ENCODE measurements at regions not wholly inside any gene's neighbourhood (a gene's known extent, or its start where the extent isn't known, plus 50 kb on each side); places are given as distances from the start of the nearest gene placed in this dataset.

DNA sequence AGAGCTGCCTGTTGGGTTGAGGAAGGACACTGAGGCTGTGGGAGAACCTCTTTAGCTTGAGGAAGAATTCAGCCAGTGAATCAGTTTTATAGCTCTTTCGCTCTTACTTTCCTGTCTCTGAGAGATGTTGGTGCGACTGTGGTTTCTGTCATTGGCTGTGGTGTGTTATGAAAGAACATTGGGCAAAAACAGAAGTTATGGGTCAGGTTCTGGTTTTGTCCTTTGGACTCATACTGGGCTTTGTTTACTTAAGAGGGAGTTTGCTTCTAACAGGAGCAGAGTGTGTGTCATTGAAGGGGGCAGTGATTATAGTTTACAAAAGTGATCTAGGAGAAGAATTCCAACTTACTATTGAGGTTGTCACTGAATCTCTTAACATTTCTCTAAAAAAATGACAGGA, 97.0 kb downstream of the TLR5 start:
- no peak for TF ChIP-seq GATA3 (IDR thresholded peaks at IDR 0.05; ENCODE audit: low read depth, low read length)
- TF ChIP-seq GATA2 (IDR thresholded peaks at IDR 0.05; ENCODE audit: low read depth, low read length): no peak

DNA sequence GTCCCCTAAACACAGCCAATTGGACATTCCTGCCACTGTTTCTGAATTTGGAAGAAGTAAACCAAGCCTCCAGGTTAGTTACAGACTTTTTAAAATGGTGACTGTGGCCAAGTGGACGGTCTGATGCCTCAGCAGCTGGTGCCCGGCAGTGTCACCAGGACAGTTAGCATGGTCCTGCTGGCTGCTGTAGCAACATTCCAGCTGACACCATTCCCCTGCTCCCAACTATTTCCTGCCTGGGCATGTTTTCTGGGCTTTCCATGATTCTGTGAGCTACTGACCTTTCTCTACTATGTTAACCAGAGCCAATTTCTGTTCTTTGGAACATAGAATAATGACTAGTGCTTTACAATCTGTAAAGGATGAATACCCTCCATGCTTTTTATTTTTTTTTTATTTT, 95.0 kb downstream of the TLR5 start:
- TF ChIP-seq GATA3 (IDR thresholded peaks at IDR 0.05; ENCODE audit: low read depth, low read length): no peak
- no peak for TF ChIP-seq GATA2 (IDR thresholded peaks at IDR 0.05; ENCODE audit: low read depth, low read length)

DNA sequence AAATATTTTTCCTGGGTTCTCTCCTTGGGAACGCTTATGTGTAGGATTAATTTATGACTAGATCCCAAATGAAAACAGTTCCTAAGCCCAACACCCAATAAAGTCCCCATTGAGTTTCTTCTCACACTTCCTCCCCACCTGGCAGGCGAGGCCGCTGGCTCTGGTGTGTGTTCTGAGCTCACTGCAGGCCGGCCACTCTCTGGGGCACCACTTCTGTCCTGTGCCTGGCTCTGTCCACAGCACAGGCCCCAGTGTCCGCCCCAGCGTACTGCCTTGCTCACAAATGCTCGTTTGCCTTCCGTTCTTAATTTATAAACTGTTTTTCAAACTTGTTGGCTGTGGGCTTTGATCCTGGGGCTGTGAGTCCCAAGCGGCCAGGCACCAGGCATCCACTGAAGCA, 90.6 kb downstream of the TLR5 start:
- TF ChIP-seq GATA2 (IDR thresholded peaks at IDR 0.05; ENCODE audit: low read depth, low read length) (no peak), GATA3 (IDR thresholded peaks at IDR 0.05; ENCODE audit: low read depth, low read length) (no peak)

DNA sequence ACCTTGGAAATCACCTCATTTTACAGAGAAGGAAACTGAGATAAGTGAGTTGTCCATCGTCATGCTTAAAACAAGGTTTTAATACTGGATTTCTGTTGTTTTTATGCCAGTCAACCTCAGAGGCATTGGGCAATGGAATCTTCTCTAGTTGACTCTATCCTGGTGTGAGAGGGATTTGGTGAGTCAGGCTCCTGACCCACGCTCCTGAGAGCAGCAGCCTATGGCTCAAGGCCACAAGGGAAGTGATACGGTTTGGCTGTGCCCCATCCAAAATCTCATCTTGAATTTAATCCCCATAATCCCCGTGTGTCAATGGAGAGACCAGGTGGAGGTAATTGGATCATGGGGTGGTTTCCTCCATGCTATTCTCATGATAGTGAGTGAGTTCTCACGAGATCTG, 90.1 kb downstream of the TLR5 start:
- TF ChIP-seq GATA2 (IDR thresholded peaks at IDR 0.05; ENCODE audit: low read depth, low read length) (no peak), GATA3 (IDR thresholded peaks at IDR 0.05; ENCODE audit: low read depth, low read length) (no peak)

DNA sequence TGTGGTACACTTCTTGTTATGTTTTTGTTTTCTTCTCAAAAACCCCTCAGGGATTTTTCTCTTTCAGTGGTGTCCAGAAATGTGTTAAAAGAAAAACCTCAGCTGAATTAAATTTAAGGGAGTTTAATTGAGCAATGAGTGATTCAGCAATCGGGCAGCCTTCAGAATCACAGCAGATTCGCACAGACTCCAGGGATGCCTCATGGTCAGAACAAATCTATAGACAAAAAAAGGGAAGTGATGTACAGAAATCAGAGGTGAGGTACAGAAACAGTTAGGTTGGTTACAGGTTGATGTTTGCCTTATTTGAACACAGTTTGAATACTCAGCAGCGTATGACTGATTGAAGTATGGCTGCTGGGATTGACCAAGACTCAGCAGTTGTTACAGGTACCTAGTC, 86.2 kb downstream of the TLR5 start:
- no peak for TF ChIP-seq GATA2 (IDR thresholded peaks at IDR 0.05; ENCODE audit: low read depth, low read length)
- TF ChIP-seq GATA3 (IDR thresholded peaks at IDR 0.05; ENCODE audit: low read depth, low read length): no peak

DNA sequence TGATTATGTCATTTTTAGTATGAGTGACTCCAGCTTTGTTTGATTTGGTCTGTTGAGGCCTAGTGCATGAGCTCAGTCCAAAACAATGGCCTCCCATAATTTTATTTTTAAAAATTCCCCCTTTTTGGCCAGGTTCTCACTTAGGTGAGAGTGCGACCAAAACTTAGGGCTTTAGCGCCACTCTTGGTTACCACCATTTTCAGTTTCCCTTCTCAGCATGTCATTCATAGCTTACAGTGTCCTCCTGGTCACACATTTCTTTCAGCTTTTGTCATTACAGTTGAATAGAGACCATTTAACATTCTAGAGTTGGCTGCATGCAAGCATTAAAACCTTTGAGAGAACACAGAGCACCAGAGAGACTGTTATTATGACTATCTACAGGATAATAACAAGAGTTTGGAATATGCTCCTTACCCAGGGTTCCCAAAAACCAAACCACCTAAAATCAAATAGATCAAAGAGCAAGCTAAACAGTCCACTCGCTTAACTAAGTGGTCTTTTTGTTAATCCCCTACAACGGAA, 85.4 kb downstream of the TLR5 start:
- TF ChIP-seq GATA3 (IDR thresholded peaks at IDR 0.05; ENCODE audit: low read depth, low read length): no peak
- TF ChIP-seq GATA2 (IDR thresholded peaks at IDR 0.05; ENCODE audit: low read depth, low read length): no peak
